ENCODE measurements at regions not wholly inside any gene's neighbourhood (a gene's known extent, or its start where the extent isn't known, plus 50 kb on each side); places are given as distances from the start of the nearest gene placed in this dataset.

- Histone ChIP-seq H3K27ac (ENCODE audit: insufficient read depth, low read depth, low read length) (no peak overlapping the region), H3K27me3 (ENCODE audit: control insufficient read depth in 2 of 2, insufficient read depth in 2 of 2, low read length in 2 of 2) (no peaks in the 10 kb centered on the region), H2AFZ (ENCODE audit: low read depth, low read length) (no peak overlapping the region), H4K20me1 (replicated peaks; ENCODE audit: control insufficient read depth, extremely low read depth, insufficient read depth, low read length) (no peaks in the 10 kb centered on the region), H3K79me2 (ENCODE audit: control insufficient read depth, insufficient read depth, low read length) (no peaks in the 10 kb centered on the region), H3K36me3 (ENCODE audit: control insufficient read depth in 2 of 2, extremely low read depth in 1 of 2, insufficient read depth in 2 of 2, low read length in 2 of 2) (no peaks in the 10 kb centered on the region), H3K4me3 (replicated peaks in 1 of 3; ENCODE audit: insufficient read depth in 1 of 3, low read depth in 1 of 3, low read length in 3 of 3) (no peak overlapping the region), H3K9ac (replicated peaks; ENCODE audit: extremely low read depth, insufficient read depth, low read length) (no peak overlapping the region), H3K4me2 (ENCODE audit: insufficient read depth, low read length) (no peak overlapping the region), H3K4me1 (ENCODE audit: control insufficient read depth, extremely low read depth, insufficient read depth, low read length) (no peaks in the 10 kb centered on the region), H3K9me1 (replicated peaks; ENCODE audit: control insufficient read depth, extremely low read depth, insufficient read depth, low read length) (no peaks in the 10 kb centered on the region), H3K9me3 (replicated peaks; ENCODE audit: control insufficient read depth, insufficient read depth, low read length) (no peaks in the 10 kb centered on the region)
- ChIA-PET POLR2A (no interaction called here), CTCF (no interaction called here)
- dilution Hi-C loops (cut with MboI; ENCODE audit: extremely low pct_ligation_motif_present, low sequenced_read_pairs) (no loop called here), intact Hi-C loops (cut with micrococcal nuclease) (no loop called here)
- no TSS peak for BruUV-seq (replicated peaks)
- DNase-seq (ENCODE audit: low read depth, low spot score): no peak
- TF ChIP-seq MYC (IDR thresholded peaks at IDR 0.05; ENCODE audit: low read depth, low read length) (no peak), FOS (IDR thresholded peaks at IDR 0.05; ENCODE audit: borderline replicate concordance, insufficient read depth, low read length) (no peak), EZH2 (IDR thresholded peaks at IDR 0.05; ENCODE audit: borderline replicate concordance, low read depth, low read length, severe bottlenecking) (no peak), JUN (IDR thresholded peaks at IDR 0.05; ENCODE audit: borderline replicate concordance, insufficient read depth, insufficient read length, low read depth) (no peak), GATA2 (IDR thresholded peaks at IDR 0.05; ENCODE audit: insufficient read depth, insufficient read length, low read depth, low read length) (no peak), POLR2AphosphoS5 (IDR thresholded peaks at IDR 0.05; ENCODE audit: insufficient read depth, low read depth, low read length) (no peak), MAX (IDR thresholded peaks at IDR 0.05; ENCODE audit: insufficient read depth, insufficient read length) (no peak), POLR2A (IDR thresholded peaks at IDR 0.05; ENCODE audit: low read depth, low read length) (no peak)
- TF ChIP-seq, protein P1, sequence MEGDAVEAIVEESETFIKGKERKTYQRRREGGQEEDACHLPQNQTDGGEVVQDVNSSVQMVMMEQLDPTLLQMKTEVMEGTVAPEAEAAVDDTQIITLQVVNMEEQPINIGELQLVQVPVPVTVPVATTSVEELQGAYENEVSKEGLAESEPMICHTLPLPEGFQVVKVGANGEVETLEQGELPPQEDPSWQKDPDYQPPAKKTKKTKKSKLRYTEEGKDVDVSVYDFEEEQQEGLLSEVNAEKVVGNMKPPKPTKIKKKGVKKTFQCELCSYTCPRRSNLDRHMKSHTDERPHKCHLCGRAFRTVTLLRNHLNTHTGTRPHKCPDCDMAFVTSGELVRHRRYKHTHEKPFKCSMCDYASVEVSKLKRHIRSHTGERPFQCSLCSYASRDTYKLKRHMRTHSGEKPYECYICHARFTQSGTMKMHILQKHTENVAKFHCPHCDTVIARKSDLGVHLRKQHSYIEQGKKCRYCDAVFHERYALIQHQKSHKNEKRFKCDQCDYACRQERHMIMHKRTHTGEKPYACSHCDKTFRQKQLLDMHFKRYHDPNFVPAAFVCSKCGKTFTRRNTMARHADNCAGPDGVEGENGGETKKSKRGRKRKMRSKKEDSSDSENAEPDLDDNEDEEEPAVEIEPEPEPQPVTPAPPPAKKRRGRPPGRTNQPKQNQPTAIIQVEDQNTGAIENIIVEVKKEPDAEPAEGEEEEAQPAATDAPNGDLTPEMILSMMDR (IDR thresholded peaks at IDR 0.05; ENCODE audit: extremely low read depth in 1 of 2, insufficient read depth in 1 of 2, low read depth in 1 of 2, low read length in 2 of 2): no peak
- FAIRE-seq: no peak
These were observed 480.8 kb downstream of the CDH2 start for GRCh38 chr18:27696148-27696547.
